UCSD-AML1 (cell line): ENCODE measurements at regions not wholly inside any gene's neighbourhood (a gene's known extent, or its start where the extent isn't known, plus 50 kb on each side); places are given as distances from the start of the nearest gene placed in this dataset.
"Not testable (repeated sequence)": the region's sequence is repeated elsewhere in the genome, so short reads cannot be mapped to it uniquely, and the experiment has no call there.

Source experiments
- DNase-seq: peaks from one replicate; lab custom pipeline; 2025; ENCODE audit not compliant: unreplicated experiment; lab: John Stamatoyannopoulos, UW

DNA sequence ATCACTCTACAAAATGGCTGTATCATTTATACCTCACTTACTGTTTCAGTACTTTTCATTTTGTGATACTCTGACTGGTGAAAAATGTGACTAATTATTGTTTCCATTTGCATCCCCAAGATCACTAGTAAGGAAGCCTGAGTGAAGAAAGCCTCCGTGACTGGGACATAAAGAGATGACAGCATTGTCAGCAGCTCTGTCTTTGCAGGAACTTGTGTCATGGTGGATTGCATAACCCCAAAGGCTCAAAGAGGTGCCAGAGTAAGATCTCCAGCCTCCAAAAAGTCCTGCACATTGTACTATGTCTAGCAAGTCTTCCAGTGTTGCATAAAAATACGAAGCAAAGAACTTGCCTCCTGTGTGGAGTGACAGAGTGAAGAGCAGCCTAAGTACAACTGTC is 187.5 kb upstream of the CRIM1 start:
- no peak for DNase-seq

DNA sequence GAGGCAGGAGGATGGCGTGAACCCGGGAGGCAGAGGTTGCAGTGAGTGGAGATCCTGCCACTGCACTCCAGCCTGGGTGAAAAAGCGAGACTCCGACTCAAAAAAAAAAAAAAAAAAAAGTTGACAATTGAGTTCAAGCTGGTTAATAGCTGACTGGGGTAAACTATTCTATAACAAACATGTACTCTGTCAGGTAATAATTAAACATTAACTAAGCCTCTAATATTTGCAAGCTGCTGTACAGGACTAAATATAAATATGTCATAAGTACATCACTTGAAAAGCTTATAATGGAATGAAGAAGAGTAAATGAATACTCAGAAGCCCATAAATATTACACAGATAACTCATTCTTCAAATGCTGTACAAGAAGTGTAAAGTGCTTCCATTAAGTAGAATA is 190.4 kb upstream of the CRIM1 start:
- DNase-seq, result no peak

DNA sequence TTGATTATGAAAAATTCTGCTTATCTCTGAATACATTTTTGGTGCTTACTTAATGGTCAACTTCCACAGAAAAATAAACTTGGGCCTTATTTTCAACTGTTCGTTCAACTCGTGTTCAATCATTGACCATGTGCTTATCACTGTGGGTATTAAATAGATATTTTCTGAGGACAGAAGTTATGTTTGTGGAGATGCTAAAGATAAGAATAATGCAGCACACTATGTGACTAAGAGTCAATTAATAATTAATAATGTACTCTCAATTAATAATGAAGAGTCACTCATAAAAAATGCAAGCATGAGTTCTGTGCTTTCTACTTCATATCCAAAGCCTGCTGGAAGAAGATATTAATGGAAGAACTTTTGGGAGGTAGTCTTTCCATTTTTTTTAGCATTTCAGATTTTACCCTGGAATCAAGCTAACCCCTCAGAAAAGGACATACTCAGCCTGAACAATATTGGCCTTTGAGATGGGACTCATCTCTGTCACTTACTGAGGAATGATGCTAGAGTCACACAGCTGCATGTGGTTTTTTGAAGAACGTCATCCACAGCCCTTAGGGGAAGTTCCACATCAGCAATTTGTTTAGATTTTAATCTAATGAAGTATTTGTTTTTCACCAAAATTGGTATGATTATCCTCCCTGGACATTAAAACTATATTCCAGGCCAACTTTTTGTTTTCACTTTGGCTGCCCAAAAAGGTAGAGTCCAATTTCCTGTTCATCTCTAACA is 191.9 kb upstream of the CRIM1 start:
- DNase-seq, result no peak

DNA sequence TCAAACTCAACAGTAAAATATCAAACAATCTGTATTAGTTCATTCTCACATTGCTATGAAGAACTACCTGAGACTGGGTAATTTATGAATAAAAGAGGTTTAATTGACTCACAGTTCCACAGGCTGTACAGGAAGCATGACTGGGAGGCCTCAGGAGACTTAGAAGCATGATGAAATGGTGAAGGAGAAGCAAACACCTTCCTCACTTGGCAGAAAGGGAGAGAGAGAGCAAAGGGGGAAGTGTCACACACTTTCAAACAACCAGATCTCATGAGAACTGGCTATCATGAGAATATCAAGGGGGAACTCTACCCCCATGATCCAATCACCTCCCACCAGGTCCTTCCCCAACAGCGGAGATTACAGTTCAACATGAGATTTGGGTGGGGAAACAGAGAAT is 198.5 kb upstream of the CRIM1 start:
- DNase-seq, result not testable (repeated sequence)

DNA sequence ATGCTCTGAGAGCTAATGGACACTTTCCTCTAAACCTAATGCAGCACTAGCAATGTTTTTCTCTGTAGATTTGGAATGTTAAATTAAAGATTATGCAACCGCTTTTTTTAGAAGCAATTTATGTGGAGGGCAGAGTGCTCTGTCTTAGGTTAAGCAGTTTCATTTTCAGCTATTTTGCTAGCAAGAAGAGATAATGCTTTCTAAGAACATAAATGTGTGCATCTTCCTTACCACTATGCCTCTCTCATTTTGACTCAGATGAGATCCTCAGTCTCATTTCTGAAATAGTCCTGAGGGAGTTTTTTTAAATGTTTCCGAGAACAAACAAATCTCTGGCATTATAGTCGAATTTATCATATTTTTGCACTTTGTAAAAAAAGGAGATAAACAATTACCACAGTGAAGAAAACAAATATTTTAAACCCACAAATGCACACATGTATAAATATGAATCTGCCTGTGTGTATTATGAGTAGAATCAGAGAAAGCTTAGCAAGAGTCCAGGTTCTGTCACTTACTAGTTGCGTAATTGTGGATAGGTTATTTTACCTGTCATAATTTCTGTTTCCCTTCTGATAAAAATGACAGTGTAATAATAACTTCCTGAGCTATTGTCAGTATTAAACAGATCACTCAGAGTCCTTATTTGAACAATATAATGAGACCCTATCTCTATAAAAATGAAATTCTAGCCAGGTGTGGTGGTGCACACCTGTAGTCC is 207.7 kb upstream of the CRIM1 start:
- no peak for DNase-seq

DNA sequence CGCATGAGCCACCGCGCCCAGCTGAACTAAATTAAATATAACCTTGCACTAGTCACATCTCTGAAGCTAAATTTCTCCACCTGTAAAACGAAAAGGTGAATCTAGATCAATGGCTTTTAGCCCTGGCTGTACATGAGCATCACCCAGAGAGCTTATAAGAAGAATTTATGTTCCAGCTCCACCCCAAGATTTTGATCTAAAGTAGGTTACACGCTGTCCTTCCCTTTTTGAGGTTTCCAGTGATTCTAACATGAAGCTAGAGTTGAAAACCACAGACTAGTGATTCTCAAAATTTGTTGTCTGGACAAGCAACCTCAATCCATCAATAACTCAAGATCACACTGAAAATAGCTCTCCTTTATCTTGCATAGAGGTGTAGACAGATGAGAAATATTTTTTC is 208.8 kb upstream of the CRIM1 start:
- no peak for DNase-seq

DNA sequence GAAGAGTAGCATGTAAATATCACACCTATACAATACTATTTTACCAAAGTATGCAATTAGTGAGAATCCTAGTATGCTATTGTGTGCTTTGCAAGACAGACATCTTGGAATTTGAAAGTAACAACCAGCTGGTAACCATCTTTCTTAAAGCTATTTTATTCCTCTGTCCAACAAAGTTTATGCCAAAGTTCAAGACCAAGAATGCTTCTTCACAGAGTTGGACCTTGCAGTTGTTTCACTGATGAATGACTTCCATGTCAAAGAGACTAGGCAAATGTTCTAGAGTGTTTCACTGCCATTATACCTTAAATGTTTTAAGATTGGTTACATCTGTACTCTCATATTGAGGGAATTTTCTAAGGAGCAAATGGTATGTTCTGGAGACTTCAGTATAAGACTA is 215.2 kb upstream of the CRIM1 start:
- DNase-seq, result no peak

DNA sequence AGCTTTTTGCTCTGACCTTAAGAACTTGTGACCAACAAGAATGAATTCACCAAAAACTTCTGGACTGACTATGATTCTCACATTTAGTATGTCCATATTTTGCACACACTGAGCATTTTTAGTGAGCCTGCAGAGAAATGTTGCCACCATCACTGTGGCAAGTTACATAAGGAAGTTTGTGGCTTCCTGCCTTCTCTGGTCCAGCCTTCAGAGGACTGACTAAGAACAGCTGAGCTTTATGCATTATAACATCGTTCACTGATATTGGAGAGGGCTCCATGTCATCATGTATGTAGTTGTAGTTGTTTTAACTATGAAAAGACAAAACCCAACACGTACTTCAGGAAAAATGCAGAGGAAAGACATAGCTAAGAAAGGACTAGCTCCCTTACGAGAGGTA is 218.0 kb upstream of the CRIM1 start:
- no peak for DNase-seq

DNA sequence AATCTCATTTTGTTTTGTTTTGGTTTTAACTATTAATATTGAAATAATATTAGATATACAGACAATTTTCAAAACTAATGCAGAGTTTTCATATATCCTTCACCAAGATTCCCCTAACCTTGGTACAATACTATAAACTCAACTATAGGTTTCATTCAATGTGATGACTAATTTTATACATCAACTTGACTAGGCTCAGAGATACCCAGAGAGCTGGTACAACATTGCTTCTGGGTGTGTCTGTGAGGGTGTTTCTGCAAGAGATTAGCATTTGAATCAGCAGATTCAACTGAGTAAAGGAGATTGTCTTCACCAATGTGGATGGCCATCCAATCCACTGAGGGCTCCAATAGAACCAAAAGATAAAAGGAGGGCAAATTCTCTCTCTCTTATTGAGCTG is 221.3 kb upstream of the CRIM1 start:
- DNase-seq, result no peak

DNA sequence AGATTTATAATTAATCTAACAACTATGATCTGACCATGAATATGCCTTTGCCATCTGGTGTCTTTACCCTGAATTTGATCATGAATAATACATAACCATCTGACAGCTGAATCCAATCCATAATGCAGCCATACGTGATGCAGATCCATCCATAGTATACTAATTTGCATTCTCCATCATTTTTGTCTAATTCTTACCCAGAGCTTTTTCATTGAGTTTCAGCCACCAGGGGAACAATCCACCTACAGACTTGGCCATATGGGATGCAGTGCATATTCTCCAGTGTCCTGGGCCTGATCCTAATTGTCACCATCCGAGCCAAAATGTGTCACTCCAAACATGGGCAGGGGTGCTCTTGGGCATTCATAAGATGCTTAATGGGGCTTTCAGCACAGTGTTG is 227.2 kb upstream of the CRIM1 start:
- DNase-seq, result no peak

DNA sequence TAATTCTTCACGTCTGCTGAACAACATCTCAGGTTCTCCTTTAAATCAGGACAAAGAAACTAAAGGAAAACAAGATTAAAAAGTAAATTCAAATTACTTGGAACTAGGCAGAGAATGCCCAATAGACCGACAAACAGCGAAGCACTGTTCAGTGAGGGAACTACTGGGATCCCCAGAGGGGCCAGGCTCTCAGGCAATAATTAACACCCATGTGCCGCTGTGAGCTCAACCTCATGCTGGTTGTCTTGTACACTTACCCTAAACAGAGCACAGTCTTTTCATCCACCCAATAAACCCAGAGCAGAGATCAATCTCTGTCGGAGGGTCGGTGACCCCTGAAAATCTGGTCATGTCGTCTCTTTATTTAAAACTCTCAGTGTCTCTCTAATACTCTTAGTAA is 229.9 kb upstream of the CRIM1 start:
- DNase-seq, result no peak

DNA sequence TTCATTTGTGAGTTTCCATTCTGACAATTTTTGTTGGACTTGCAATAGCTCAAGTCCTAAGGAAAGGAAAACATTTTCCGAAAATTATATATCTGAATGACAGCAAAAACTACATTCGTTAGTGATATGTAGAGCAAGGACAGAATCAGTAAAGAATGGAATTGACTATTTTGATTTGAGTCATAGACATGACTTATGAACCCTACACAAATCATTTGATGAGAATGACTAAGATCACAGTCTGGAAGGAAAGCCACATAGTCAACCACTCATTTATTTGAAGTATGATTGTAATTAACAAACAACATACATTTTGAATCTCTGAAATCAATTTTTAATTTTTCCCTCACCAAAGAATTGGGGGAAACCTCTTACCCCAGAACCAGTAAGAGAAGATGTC is 231.6 kb upstream of the CRIM1 start:
- no peak for DNase-seq

DNA sequence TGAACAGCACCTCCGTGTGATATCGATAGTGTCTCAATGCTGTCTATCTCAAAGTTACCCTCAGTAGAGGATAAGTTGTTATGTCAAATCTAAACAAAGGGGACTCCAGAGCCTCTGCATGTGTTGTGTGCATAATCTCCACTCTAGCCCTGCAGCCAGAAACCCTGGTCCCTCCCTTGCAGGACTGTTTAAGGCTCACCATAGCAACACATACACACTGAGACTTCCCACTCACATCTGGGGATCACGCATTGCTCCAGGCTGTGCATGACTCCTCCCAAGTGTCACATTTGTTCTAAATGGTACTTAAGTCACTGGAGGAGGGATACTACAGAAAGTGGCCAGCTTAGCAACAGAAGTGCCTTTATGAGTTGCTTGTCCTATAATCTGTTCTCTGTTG is 258.6 kb upstream of the CRIM1 start:
- DNase-seq, result no peak

DNA sequence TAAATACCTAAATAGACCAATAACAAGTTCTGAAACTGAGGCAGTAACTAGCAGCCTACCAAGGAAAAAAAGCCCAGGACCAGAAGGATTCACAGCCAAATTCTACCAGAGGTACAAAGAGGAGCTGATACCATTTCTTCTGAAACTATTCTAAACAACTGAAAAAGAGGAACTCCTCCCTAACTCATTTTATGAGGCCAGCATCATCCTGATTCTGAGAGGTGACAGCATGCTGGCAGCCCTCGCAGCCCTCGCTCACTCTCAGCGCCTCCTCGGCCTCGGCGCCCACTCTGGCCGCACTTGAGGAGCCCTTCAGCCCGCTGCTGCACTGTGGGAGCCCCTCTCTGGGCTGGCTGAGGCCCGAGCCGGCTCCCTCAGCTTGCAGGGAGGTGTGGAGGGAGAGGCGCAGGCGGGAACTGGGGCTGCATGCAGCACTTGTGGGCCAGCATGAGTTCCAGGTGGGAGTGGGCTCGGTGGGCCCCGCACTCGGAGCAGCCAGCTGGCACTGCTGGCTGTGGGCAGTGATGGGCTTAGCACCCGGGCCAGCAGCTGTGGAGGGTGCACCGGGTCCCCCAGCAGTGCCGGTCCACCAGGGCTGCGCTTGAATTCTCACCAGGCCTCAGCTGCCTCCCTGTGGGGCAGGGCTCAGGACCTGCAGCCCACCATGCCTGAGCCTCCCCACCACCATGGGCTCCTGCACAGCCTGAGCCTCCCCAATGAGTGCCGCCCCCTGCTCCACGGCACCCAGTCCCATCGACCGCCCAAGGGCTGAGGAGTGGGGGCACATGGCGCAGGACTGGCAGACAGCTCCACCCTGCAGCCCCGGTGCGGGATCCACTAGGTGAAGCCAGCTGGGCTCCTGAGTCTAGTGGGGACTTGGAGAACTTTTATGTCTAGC is 263.5 kb upstream of the CRIM1 start:
- DNase-seq, result not testable (repeated sequence)

DNA sequence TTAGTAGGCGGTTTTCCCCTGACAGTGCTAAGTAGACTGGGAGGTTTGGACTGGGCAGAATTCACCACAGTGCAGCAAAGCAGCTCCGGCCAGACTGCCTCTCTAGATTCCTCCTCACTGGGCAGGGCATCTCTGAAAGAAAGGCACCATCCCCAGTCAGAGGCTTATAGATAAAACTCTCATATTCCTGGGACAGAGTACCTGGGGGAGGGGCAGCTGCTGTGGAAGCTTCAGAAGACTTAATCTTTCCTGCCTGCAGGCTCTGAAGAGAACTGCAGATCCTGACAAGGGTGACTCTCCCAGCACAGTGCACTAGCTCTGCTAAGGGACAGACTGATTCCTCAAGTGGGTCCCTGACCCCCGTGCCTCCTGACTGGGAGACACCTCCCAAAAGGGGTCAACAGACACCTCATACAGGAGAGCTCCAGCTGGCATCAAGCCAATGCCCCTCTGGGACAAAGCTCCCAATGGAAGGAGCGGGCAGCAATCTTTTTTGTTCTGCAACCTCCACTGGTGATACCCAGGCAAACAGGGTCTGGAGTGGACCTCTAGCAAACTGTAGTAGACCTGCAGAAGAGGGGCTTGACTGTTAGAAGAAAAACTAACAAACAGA is 266.8 kb upstream of the CRIM1 start:
- no peak for DNase-seq

DNA sequence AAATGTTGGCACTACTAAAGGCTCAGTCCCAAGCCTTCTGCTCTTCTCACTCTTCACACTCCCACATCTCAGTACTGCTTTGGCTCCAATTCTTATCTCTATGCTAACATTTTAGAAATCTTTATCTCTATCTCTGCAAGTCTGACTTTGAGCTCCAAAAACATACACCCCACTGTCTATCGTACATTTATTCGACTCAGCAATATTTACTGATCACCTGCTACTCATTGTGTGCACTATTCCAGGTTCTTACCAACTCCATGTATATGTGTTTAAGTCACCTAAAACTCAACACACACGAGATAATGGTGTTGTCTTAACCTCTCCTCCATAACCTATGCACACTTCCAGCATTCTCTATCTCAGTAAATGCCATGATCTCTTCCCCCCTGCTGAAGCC is 268.2 kb upstream of the CRIM1 start:
- DNase-seq, result no peak

DNA sequence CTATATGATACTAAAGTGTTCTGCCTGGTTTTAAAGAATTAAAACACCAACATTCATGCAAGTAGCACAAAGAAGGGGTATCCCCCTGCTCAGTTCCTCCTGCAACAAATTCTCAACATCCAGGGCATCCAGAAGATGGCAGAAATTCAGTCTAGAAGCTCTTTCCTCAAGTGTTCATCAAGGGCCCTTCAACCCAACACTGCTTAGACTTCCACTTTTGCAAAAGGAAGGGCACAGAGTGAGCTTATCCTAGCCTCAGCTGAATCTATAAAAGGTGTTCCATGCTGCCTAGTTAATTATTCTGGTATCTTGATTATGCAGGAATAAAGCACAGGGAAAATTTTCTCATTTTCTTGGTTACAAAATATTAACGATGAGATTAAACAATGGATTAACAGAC is 275.8 kb upstream of the CRIM1 start:
- DNase-seq, result no peak

DNA sequence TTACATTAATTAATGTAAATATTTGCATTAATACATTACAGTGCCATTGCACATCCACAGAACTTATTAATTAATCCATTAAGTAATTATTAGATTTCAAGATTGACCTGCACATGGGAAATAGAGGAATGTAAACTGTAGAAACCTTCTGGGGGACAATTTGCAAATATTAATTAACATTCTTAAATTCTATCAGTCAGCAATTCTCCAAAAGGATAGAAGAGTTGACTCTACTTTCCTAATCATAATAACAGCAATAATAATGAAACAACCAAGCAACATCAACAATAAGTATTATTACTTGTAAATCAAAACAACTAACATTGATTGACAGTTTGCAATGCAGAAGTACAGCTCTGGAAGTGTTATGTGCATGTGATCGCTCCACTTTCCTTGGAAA is 281.6 kb upstream of the CRIM1 start:
- DNase-seq, result no peak

DNA sequence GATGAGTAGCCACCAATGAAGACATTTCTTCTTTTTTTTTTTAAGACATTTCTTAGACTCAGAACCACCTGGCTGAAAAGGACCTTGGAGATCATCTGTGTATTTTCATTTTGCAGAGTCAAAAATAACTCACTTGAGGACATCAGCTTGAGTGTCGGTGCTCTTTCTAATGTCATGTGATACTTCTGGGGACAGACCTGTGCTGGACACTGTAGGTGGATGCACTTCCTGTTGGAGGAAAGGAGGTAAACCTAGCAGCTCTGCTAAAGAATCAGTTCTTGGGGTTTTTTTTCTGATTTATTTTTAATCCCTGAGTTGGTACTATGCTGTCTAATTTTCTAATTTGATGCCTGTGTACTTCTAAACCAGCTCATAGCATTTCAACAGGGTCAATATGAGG is 283.9 kb upstream of the CRIM1 start:
- DNase-seq, result no peak

DNA sequence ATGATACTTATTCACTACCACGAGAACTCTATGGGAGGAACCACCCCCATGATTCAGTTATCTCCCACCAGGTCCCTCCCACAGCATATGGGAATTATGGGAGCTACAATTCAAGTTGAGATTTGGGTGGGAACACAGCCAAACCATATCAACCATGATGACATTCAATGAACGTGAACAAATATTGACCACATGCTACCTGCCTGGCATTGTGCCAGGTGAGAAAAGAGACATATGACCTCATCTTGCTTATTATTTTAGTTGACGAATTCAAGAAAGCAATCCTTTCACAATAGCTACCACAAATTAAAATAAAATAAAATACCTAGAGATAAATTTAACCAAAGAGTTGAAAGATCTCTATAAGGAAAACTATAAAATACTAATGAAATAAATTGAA is 286.5 kb upstream of the CRIM1 start:
- no peak for DNase-seq

DNA sequence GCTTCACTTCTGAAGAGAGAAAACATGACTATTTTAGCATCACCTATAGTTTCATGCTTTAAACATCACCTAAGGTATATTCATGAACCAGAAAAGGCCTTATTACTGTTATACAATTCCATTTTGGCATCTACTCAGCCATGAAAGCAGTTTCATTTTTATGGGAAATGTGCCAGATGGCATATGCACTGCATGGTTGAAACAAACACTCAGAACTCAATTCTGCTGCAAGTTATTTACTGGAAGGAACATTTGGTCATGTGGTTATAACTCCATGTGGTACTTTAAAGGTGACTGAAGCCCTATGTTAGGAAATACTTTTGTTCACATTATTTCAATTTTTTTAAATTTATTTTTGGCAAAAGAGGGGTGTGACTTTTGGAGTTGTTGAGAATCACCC is 287.5 kb upstream of the CRIM1 start:
- DNase-seq, result no peak

DNA sequence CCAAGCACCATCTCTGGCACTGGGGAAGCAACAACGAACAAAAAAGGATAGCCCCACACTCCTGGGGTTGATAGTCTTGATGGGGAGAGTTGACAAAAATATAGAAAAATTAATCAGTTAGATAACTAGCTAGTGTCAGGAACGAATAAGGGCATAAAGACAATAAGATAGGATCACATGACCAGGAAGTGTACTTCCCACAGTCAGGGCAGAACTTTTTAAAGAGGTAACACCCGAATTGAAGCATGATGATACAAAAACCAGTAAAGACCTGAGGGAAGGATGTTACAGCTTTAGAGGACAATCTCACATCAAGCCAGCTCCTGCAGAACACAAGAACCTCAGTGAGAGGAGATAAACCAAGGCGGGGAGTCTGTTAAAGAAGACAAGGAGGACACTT is 295.4 kb upstream of the CRIM1 start:
- no peak for DNase-seq
